Caco-2 (cell line): ENCODE measurements at regions not wholly inside any gene's neighbourhood (a gene's known extent, or its start where the extent isn't known, plus 50 kb on each side); places are given as distances from the start of the nearest gene placed in this dataset.

ENCODE experiments used
- BruUV-seq: library from RNA; stranded (reverse); fragments of 400-500 nt; replicated peaks from 2 replicates; lab custom pipeline; 2021; lab: Mats Ljungman, UMichigan
- CTCF ChIA-PET: fragments of 300-600 bp; sonication (Branson Sonifier 250); formaldehyde crosslinking; loops from one replicate; lab custom pipeline; 2022; ENCODE audit warnings: antibody characterized with exemption; lab: Charles Lee
- POLR2A ChIA-PET: fragments of 300-600 bp; sonication (Branson Sonifier 250); formaldehyde crosslinking; loops from one replicate; lab custom pipeline; 2022; ENCODE audit warnings: antibody characterized with exemption; lab: Charles Lee
- DNase-seq, 2 experiments: peaks; one replicate each; pipeline versions ENCODE4 v3.0.0 to v3.0.0-alpha.2; 2020 to 2022
- H3K27me3 ChIP-seq: replicated peaks from 2 replicates; pipeline ENCODE4 v1.6.0; 2011; ENCODE audit warnings: low read length; ENCODE audit not compliant: control insufficient read depth, insufficient read depth
- H3K36me3 ChIP-seq: 2 replicates; pipeline ENCODE4 v1.5.1; 2011; ENCODE audit warnings: low read length; ENCODE audit not compliant: control insufficient read depth, insufficient read depth
- H3K4me1 ChIP-seq: fragments of 250-450 bp; sonication (Bioruptor Pico); 2 replicates; pipeline ENCODE4 v1.5.1; 2020; ENCODE audit warnings: mild to moderate bottlenecking
- H3K4me3 ChIP-seq: 2 replicates; pipeline ENCODE4 v1.5.1; 2011; ENCODE audit warnings: low read depth, mild to moderate bottlenecking, control low read depth, low read length
- H3K9me3 ChIP-seq: fragments of 250-450 bp; sonication (Bioruptor Pico); 2 replicates; pipeline ENCODE4 v1.5.1; 2020; ENCODE audit warnings: mild to moderate bottlenecking, moderate library complexity
- H3K27ac Mint-ChIP-seq: one replicate; pipeline ENCODE4 v1.8.0; 2022; ENCODE audit warnings: mixed read lengths; ENCODE audit not compliant: unreplicated experiment
- H3K27me3 Mint-ChIP-seq: one replicate; pipeline ENCODE4 v1.8.0; 2022; ENCODE audit warnings: mixed read lengths; ENCODE audit not compliant: insufficient read depth, unreplicated experiment
- H3K36me3 Mint-ChIP-seq: one replicate; pipeline ENCODE4 v1.8.0; 2022; ENCODE audit warnings: mild to moderate bottlenecking, mixed read lengths; ENCODE audit not compliant: insufficient read depth, unreplicated experiment
- H3K4me1 Mint-ChIP-seq: one replicate; pipeline ENCODE4 v1.8.0; 2022; ENCODE audit warnings: low read depth, mixed read lengths; ENCODE audit not compliant: unreplicated experiment
- H3K4me3 Mint-ChIP-seq: one replicate; pipeline ENCODE4 v1.8.0; 2022; ENCODE audit warnings: mild to moderate bottlenecking, moderate library complexity, mixed read lengths; ENCODE audit not compliant: unreplicated experiment
- H3K9me3 Mint-ChIP-seq: one replicate; pipeline ENCODE4 v1.8.0; 2022; ENCODE audit warnings: mixed read lengths; ENCODE audit not compliant: unreplicated experiment
- CTCF ChIP-seq, 2 experiments: fragments of 200-600 bp in 1 of 2; IDR thresholded peaks; 1 replicate in 1 of 2; 2 replicates in 1 of 2; pipeline versions ENCODE4 v1.5.1 to v1.8.0; 2011 to 2022; ENCODE audit warnings: antibody characterized with exemption in 1 of 2, control low read depth in 1 of 2, inconsistent platforms in 1 of 2, low read depth in 1 of 2, low read length in 1 of 2, mild to moderate bottlenecking in 1 of 2, moderate library complexity in 1 of 2; ENCODE audit not compliant: insufficient read depth in 1 of 2, severe bottlenecking in 1 of 2, unreplicated experiment in 1 of 2
- intact Hi-C: fragments of 100-400 bp; cut with micrococcal nuclease; formaldehyde crosslinking; loops from one replicate; pipeline ENCODE4 v1.10.0; 2022; ENCODE audit not compliant: unreplicated experiment

- no peak overlapping the region for H3K4me3 Mint-ChIP-seq
- POLR2A ChIA-PET, result no interaction called here
- Histone ChIP-seq H3K27me3 (no peaks in the 10 kb centered on the region), H3K36me3 (no peaks in the 10 kb centered on the region), H3K4me3 (no peak overlapping the region), H3K4me1 (no peaks in the 10 kb centered on the region), H3K9me3 (no peaks in the 10 kb centered on the region)
- TF ChIP-seq CTCF (IDR thresholded peaks at IDR 0.05; ENCODE audit: insufficient read depth in 1 of 2, low read depth in 1 of 2, low read length in 1 of 2, severe bottlenecking in 1 of 2, unreplicated experiment in 1 of 2), result no peak
- peaks cover 12% of the 10 kb centered on the region for H3K9me3 Mint-ChIP-seq
- no peaks in the 10 kb centered on the region for H3K4me1 Mint-ChIP-seq
- no peak overlapping the region for H3K27ac Mint-ChIP-seq
- BruUV-seq, result no TSS peak
- intact Hi-C loops, result no loop called here
- CTCF ChIA-PET, result no interaction called here
- no peak for DNase-seq
- H3K36me3 Mint-ChIP-seq, result no peaks in the 10 kb centered on the region
- no peaks in the 10 kb centered on the region for H3K27me3 Mint-ChIP-seq
Measured at GRCh38 chr1:59125154-59125553, 171.7 kb upstream of the FGGY start.

- intact Hi-C loops, result no loop called here
- no peaks in the 10 kb centered on the region for H3K27me3 ChIP-seq
- no peak overlapping the region for H3K4me3 Mint-ChIP-seq
- POLR2A ChIA-PET, result no interaction called here
- H3K4me3 ChIP-seq, result no peak overlapping the region
- no peak for DNase-seq
- no peak for TF ChIP-seq CTCF (IDR thresholded peaks at IDR 0.05; ENCODE audit: insufficient read depth in 1 of 2, low read depth in 1 of 2, low read length in 1 of 2, severe bottlenecking in 1 of 2, unreplicated experiment in 1 of 2)
- no peaks in the 10 kb centered on the region for H3K4me1 Mint-ChIP-seq
- no peaks in the 10 kb centered on the region for H3K36me3 Mint-ChIP-seq
- no peak overlapping the region for H3K27ac Mint-ChIP-seq
- no TSS peak for BruUV-seq
- H3K9me3 Mint-ChIP-seq, result peaks cover 12% of the 10 kb centered on the region
- H3K36me3 ChIP-seq, result no peaks in the 10 kb centered on the region
- CTCF ChIA-PET, result no interaction called here
- H3K9me3 ChIP-seq, result no peaks in the 10 kb centered on the region
- H3K4me1 ChIP-seq, result no peaks in the 10 kb centered on the region
- no peaks in the 10 kb centered on the region for H3K27me3 Mint-ChIP-seq
Measured at GRCh38 chr1:59125676-59126320, 171.1 kb upstream of the FGGY start.

- Mint-ChIP-seq H3K9me3 (peaks cover 12% of the 10 kb centered on the region), H3K36me3 (no peaks in the 10 kb centered on the region), H3K4me3 (no peak overlapping the region), H3K4me1 (no peaks in the 10 kb centered on the region), H3K27me3 (no peaks in the 10 kb centered on the region), H3K27ac (no peak overlapping the region)
- Histone ChIP-seq H3K27me3 (no peaks in the 10 kb centered on the region), H3K4me1 (no peaks in the 10 kb centered on the region), H3K9me3 (no peaks in the 10 kb centered on the region), H3K36me3 (no peaks in the 10 kb centered on the region), H3K4me3 (no peak overlapping the region)
- intact Hi-C loops, result no loop called here
- no peak for TF ChIP-seq CTCF (IDR thresholded peaks at IDR 0.05; ENCODE audit: insufficient read depth in 1 of 2, low read depth in 1 of 2, low read length in 1 of 2, severe bottlenecking in 1 of 2, unreplicated experiment in 1 of 2)
- CTCF ChIA-PET, result no interaction called here
- POLR2A ChIA-PET, result no interaction called here
- DNase-seq, result no peak
- BruUV-seq, result no TSS peak
Measured at GRCh38 chr1:59126366-59126765, 170.5 kb upstream of the FGGY start.
